WTC11 (cell line): ENCODE measurements at regions not wholly inside any gene's neighbourhood (a gene's known extent, or its start where the extent isn't known, plus 50 kb on each side); places are given as distances from the start of the nearest gene placed in this dataset.
A peak's percentile ranks its signal among the peaks of the same experiment; 100 is the strongest.

Experiments used
- ATAC-seq: fragments of 200-7000 bp; cut with Tn5 transposase; 2 replicates; pipeline ENCODE4 v1.10.0; 2021; ENCODE audit warnings: mild to moderate bottlenecking, moderate library complexity
- CTCF ChIA-PET: fragments of 300-600 bp; sonication (Branson Sonifier 250); formaldehyde crosslinking; loops from one replicate; lab custom pipeline; 2021; ENCODE audit warnings: antibody characterized with exemption; lab: Charles Lee
- POLR2A ChIA-PET: fragments of 350-600 bp; sonication (Branson Sonifier 250); formaldehyde crosslinking; loops from one replicate; lab custom pipeline; 2021; ENCODE audit warnings: antibody characterized with exemption; lab: Charles Lee
- DNase-seq: peaks from one replicate; pipeline ENCODE4 v3.0.0; 2021; ENCODE audit warnings: low spot score
- H3K27ac Mint-ChIP-seq: 2 replicates; pipeline ENCODE4 v1.8.0; 2021; ENCODE audit warnings: mixed read lengths
- H3K27me3 Mint-ChIP-seq: 2 replicates; pipeline ENCODE4 v1.8.0; 2021; ENCODE audit warnings: low read depth, mild to moderate bottlenecking, moderate library complexity, mixed read lengths
- H3K36me3 Mint-ChIP-seq: 2 replicates; pipeline ENCODE4 v1.8.0; 2021; ENCODE audit warnings: mixed read lengths
- H3K4me1 Mint-ChIP-seq: 2 replicates; pipeline ENCODE4 v1.8.0; 2022; ENCODE audit warnings: mixed read lengths
- H3K4me3 Mint-ChIP-seq: 2 replicates; pipeline ENCODE4 v1.8.0; 2021; ENCODE audit warnings: mild to moderate bottlenecking, moderate library complexity, mixed read lengths
- H3K9me3 Mint-ChIP-seq: 2 replicates; pipeline ENCODE4 v1.8.0; 2021; ENCODE audit warnings: mixed read lengths
- ARID4B ChIP-seq: sonication (generic); formaldehyde crosslinking; IDR thresholded peaks from 2 replicates; pipeline ENCODE4 v1.8.0; 2023; ENCODE audit warnings: missing genetic modification reagents, mild to moderate bottlenecking, borderline replicate concordance
- ATF1 ChIP-seq: sonication (generic); formaldehyde crosslinking; IDR thresholded peaks from 2 replicates; pipeline ENCODE4 v1.8.1; 2023; ENCODE audit warnings: mild to moderate bottlenecking, moderate library complexity, missing genetic modification reagents
- ELF4 ChIP-seq: sonication (generic); formaldehyde crosslinking; IDR thresholded peaks from 2 replicates; pipeline ENCODE4 v1.8.1; 2022; ENCODE audit warnings: low read depth, mild to moderate bottlenecking, moderate library complexity, missing genetic modification reagents
- FOXP4 ChIP-seq: sonication (generic); formaldehyde crosslinking; IDR thresholded peaks from 2 replicates; pipeline ENCODE4 v1.8.0; 2022; ENCODE audit warnings: mild to moderate bottlenecking, missing genetic modification reagents
- MYBL2 ChIP-seq: sonication (generic); formaldehyde crosslinking; IDR thresholded peaks from 2 replicates; pipeline ENCODE4 v1.8.1; 2023; ENCODE audit warnings: mild to moderate bottlenecking, moderate library complexity, missing genetic modification reagents
- NR2C2 ChIP-seq: sonication (generic); formaldehyde crosslinking; IDR thresholded peaks from 2 replicates; pipeline ENCODE4 v1.8.0; 2022; ENCODE audit warnings: mild to moderate bottlenecking, missing genetic modification reagents
- PRRX2 ChIP-seq: fragments of 250-450 bp; sonication (Bioruptor Pico); IDR thresholded peaks from 2 replicates; pipeline ENCODE4 v1.8.0; 2021; ENCODE audit warnings: mild to moderate bottlenecking
- STAT6 ChIP-seq: sonication (generic); formaldehyde crosslinking; conservative IDR thresholded peaks from 2 replicates; pipeline ENCODE4 v1.8.1; 2023; ENCODE audit warnings: mild to moderate bottlenecking, low read depth, missing genetic modification reagents, moderate library complexity
- TEAD4 ChIP-seq: sonication (generic); formaldehyde crosslinking; IDR thresholded peaks from 2 replicates; pipeline ENCODE4 v1.8.0; 2022; ENCODE audit warnings: mild to moderate bottlenecking, missing genetic modification reagents
- ZBTB21 ChIP-seq: sonication (generic); formaldehyde crosslinking; IDR thresholded peaks from 2 replicates; pipeline ENCODE4 v1.8.1; 2023; ENCODE audit warnings: mild to moderate bottlenecking, missing genetic modification reagents, borderline replicate concordance
- ZBTB43 ChIP-seq: sonication (generic); formaldehyde crosslinking; IDR thresholded peaks from 2 replicates; pipeline ENCODE4 v1.8.1; 2023; ENCODE audit warnings: mild to moderate bottlenecking, missing genetic modification reagents
- TF ChIP-seq, protein P1 (sequence below): fragments of 200-600 bp; IDR thresholded peaks from 2 replicates; pipeline ENCODE4 v1.8.0; 2022; ENCODE audit warnings: antibody characterized with exemption
- TF ChIP-seq, protein P2 (sequence below): sonication (generic); formaldehyde crosslinking; IDR thresholded peaks from 2 replicates; pipeline ENCODE4 v1.8.0; 2023; ENCODE audit warnings: mild to moderate bottlenecking, missing genetic modification reagents
- TF ChIP-seq, protein P3 (sequence below): fragments of 250-450 bp; sonication (Bioruptor Pico); IDR thresholded peaks from 2 replicates; pipeline ENCODE4 v1.9.0; 2021; ENCODE audit warnings: moderate library complexity, mild to moderate bottlenecking, inconsistent platforms, borderline replicate concordance

DNA sequence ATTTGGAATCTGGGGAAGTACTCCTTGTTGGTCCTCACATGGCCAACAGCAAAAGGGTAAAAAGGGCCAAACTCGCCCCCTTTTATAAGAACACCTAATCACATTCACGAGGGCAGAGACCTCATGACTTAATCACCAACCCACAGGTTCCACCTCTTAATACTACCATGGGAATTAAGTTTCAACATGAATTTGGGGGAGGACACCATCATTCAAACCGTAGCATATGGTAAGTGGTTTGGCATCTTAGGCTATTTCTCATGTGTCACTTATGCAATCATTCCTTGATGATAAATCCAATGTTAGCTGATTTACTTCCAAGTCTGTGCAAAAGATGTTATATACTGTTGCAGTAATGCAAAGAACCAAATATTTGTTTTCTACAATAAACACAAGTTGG is 302.9 kb upstream of the FAM241A start:
- ChIA-PET CTCF (no interaction called here), POLR2A (no interaction called here)
- no peak for TF ChIP-seq TEAD4 (CRISPR knock-in tag)
- no peak for TF ChIP-seq NR2C2
- TF ChIP-seq ARID4B (CRISPR knock-in tag), result no peak
- DNase-seq (no peak), ATAC-seq (no peak)
- Mint-ChIP-seq H3K27me3 (no peaks in the 10 kb centered on the region; the same call in 1 of the 2 replicates), H3K4me1 (peaks cover 10% of the 10 kb centered on the region; the same call in 1 of the 2 replicates), H3K27ac (no peak overlapping the region), H3K9me3 (peaks cover 6% of the 10 kb centered on the region), H3K36me3 (no peaks in the 10 kb centered on the region), H3K4me3 (no peak overlapping the region)

DNA sequence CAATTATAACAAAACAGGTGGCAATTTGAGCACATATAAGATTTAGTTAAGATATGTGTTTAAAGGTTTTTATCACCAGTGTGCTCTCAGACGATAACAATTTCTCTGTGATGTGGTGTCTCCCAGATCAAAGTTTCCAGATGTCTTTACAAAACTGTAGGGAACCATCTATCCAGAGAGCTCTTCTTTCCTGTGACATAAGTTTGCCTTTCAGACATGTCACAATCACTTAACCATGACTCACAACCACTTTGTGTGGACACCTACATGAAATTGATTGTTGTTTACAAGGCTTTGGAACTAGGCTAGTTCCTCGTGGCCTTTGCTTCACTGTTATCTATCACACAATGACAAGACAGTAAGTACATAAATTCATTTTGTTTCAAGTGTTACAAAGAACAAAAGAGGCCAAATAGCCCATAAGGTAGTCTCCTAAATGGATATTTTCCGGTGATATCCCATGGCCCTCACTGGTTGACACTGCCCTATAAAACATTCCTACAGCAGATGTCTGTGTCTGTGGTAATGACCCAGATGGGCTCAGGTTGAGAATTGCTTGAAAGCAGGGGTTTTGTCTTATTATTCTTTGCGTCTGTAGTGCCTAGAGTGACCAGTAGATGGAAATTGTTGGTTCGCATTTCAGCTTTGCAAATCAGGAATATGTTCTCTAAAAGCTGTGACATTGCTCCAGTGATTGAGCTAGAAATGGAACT is 297.8 kb upstream of the FAM241A start:
- H3K27ac Mint-ChIP-seq, result no peak overlapping the region
- TF ChIP-seq ZBTB21 (CRISPR knock-in tag) (no peak), ELF4 (CRISPR knock-in tag) (no peak), ATF1 (no peak)
- TF ChIP-seq, protein P1, sequence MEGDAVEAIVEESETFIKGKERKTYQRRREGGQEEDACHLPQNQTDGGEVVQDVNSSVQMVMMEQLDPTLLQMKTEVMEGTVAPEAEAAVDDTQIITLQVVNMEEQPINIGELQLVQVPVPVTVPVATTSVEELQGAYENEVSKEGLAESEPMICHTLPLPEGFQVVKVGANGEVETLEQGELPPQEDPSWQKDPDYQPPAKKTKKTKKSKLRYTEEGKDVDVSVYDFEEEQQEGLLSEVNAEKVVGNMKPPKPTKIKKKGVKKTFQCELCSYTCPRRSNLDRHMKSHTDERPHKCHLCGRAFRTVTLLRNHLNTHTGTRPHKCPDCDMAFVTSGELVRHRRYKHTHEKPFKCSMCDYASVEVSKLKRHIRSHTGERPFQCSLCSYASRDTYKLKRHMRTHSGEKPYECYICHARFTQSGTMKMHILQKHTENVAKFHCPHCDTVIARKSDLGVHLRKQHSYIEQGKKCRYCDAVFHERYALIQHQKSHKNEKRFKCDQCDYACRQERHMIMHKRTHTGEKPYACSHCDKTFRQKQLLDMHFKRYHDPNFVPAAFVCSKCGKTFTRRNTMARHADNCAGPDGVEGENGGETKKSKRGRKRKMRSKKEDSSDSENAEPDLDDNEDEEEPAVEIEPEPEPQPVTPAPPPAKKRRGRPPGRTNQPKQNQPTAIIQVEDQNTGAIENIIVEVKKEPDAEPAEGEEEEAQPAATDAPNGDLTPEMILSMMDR, result peak; percentile 46
- TF ChIP-seq, all 79 proteins: peak for 1
- no peaks in the 10 kb centered on the region; the same call in 1 of the 2 replicates for H3K27me3 Mint-ChIP-seq
- H3K9me3 Mint-ChIP-seq, result peaks cover 6% of the 10 kb centered on the region
- H3K4me3 Mint-ChIP-seq, result no peak overlapping the region
- POLR2A ChIA-PET, result no interaction called here
- peak; percentile 81 for ATAC-seq
- no peak for DNase-seq
- no peaks in the 10 kb centered on the region for H3K36me3 Mint-ChIP-seq
- no peaks in the 10 kb centered on the region for H3K4me1 Mint-ChIP-seq
- CTCF ChIA-PET, result interaction anchor here (0.6 to 2.7 kb wide), 7 partner anchors 10 to 213 kb away, joined by 3 to 8 read pairs (median 4); no protein-coding TSS in a partner anchor

DNA sequence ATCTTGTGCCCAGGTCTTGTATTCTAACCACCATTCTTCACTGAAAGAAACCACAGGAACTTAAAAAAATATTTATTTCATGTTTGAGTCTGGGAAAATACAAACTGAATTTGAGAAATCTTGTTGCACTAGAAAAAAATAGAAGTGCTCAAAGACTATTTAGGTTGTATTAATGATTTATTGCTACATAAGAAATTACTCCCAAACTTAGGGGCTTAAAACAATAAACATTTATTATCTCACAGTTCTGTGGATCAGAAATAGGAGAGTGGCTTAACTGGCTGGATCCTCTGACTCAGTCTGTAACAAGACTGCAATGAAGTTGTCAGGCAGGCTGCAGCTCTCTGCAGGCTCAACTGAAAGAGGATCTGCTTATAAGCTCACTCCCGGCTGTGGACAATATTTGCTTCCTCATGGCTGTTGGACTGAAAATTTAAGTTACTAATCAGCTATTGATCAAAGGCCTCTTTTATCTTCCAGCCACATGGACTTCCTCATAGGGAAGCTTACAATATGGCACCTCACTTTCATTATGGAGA is 295.4 kb upstream of the FAM241A start:
- Mint-ChIP-seq H3K27me3 (no peaks in the 10 kb centered on the region; the same call in 1 of the 2 replicates), H3K36me3 (no peaks in the 10 kb centered on the region), H3K4me1 (no peaks in the 10 kb centered on the region), H3K4me3 (no peak overlapping the region), H3K27ac (no peak overlapping the region), H3K9me3 (peaks cover 6% of the 10 kb centered on the region)
- CTCF ChIA-PET, result no interaction called here
- no peak for ATAC-seq
- DNase-seq, result no peak
- POLR2A ChIA-PET, result no interaction called here
- TF ChIP-seq ZBTB43 (CRISPR knock-in tag) (no peak), NR2C2 (no peak), STAT6 (CRISPR knock-in tag) (no peak), PRRX2 (CRISPR knock-in tag) (no peak), MYBL2 (CRISPR knock-in tag) (no peak), FOXP4 (no peak)
- TF ChIP-seq, protein P2, sequence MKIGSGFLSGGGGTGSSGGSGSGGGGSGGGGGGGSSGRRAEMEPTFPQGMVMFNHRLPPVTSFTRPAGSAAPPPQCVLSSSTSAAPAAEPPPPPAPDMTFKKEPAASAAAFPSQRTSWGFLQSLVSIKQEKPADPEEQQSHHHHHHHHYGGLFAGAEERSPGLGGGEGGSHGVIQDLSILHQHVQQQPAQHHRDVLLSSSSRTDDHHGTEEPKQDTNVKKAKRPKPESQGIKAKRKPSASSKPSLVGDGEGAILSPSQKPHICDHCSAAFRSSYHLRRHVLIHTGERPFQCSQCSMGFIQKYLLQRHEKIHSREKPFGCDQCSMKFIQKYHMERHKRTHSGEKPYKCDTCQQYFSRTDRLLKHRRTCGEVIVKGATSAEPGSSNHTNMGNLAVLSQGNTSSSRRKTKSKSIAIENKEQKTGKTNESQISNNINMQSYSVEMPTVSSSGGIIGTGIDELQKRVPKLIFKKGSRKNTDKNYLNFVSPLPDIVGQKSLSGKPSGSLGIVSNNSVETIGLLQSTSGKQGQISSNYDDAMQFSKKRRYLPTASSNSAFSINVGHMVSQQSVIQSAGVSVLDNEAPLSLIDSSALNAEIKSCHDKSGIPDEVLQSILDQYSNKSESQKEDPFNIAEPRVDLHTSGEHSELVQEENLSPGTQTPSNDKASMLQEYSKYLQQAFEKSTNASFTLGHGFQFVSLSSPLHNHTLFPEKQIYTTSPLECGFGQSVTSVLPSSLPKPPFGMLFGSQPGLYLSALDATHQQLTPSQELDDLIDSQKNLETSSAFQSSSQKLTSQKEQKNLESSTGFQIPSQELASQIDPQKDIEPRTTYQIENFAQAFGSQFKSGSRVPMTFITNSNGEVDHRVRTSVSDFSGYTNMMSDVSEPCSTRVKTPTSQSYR (CRISPR knock-in tag), result no peak
- TF ChIP-seq, protein P3, sequence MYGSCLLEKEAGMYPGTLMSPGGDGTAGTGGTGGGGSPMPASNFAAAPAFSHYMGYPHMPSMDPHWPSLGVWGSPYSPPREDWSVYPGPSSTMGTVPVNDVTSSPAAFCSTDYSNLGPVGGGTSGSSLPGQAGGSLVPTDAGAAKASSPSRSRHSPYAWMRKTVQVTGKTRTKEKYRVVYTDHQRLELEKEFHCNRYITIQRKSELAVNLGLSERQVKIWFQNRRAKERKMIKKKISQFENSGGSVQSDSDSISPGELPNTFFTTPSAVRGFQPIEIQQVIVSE (CRISPR knock-in tag), result no peak
